ENCODE measurements at regions not wholly inside any gene's neighbourhood (a gene's known extent, or its start where the extent isn't known, plus 50 kb on each side); places are given as distances from the start of the nearest gene placed in this dataset.

DNA sequence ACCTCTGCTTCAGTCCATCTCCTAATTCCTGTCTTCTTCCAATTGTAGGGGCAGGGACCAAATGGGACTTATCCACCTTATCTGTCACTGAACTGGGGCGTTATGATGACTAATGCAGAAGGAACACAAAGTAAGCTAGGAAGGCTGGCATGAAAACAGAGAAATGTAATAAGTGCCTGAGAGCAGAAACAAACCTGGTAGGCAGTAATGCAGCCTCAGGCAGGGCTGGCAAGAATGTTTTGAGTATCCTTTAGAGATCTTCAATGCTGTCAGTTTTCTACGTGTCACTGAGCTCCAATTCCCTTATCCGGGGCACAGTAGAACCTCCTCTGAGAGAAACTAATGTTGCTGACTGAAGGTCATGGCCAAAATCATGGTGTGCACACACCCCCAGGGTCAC, 246.2 kb upstream of the TBL1XR1 start:
- TF ChIP-seq HCFC1 (IDR thresholded peaks at IDR 0.05; ENCODE audit: low read depth, low read length) (no peak), TBP (CRISPR knock-in tag; IDR thresholded peaks at IDR 0.05) (no peak)
